HepG2 (cell line): ENCODE measurements at regions not wholly inside any gene's neighbourhood (a gene's known extent, or its start where the extent isn't known, plus 50 kb on each side); places are given as distances from the start of the nearest gene placed in this dataset.

Experiments used
- ATAC-seq: fragments of 200-7000 bp; cut with Tn5 transposase; 3 replicates; pipeline ENCODE4 v1.9.1; 2020; ENCODE audit warnings: mild to moderate bottlenecking, moderate library complexity
- BruUV-seq: library from RNA; stranded (reverse); fragments of 400-500 nt; replicated peaks from 2 replicates; lab custom pipeline; 2021; lab: Mats Ljungman, UMichigan
- CTCF ChIA-PET: fragments of 300-600 bp; formaldehyde crosslinking; extraction: SDS; loops from one replicate; lab custom pipeline; 2021; ENCODE audit warnings: low total read pairs, inconsistent platforms, low intra/inter-chr PET ratio; lab: Yijun Ruan, JAX
- POLR2A ChIA-PET: fragments of 350-600 bp; sonication (Branson Sonifier 250); formaldehyde crosslinking; loops from one replicate; lab custom pipeline; 2020; ENCODE audit warnings: antibody characterized with exemption, inconsistent platforms; lab: Yijun Ruan, JAX
- DNase-seq: peaks from one replicate; pipeline ENCODE4 v3.0.0-alpha.2; 2015; ENCODE audit warnings: low spot score
- FAIRE-seq: peaks from 3 replicates; lab custom pipeline; 2011; peaks lifted over from hg19 to GRCh38; lab: Jason Lieb, UNC
- H2AFZ ChIP-seq: one replicate; pipeline ENCODE4 v1.6.1; 2011; ENCODE audit warnings: low read length, inconsistent platforms
- H3K27ac ChIP-seq: fragments of 300-600 bp; 3 replicates; pipeline ENCODE4 v1.8.0; 2011; ENCODE audit warnings: mixed run types, mild to moderate bottlenecking, mixed read lengths, low read length, inconsistent platforms; ENCODE audit not compliant: insufficient read depth; ENCODE audit errors: extremely low read length
- H3K27me3 ChIP-seq, 2 experiments: fragments of 200-600 bp in 1 of 2; 2 replicates in 1 of 2; 3 replicates in 1 of 2; pipeline versions ENCODE4 v1.6.0 to v1.8.0; 2011; ENCODE audit warnings: low read length in 2 of 2, mild to moderate bottlenecking in 2 of 2, moderate library complexity in 2 of 2, inconsistent platforms in 1 of 2; ENCODE audit not compliant: insufficient read depth in 2 of 2, control insufficient read depth in 1 of 2
- H3K36me3 ChIP-seq, 2 experiments: fragments of 200-600 bp in 1 of 2; replicated peaks in 1 of 2; 2 replicates in 1 of 2; 3 replicates in 1 of 2; pipeline versions ENCODE4 v1.5.1 to v1.8.0; 2011; ENCODE audit warnings: low read length in 2 of 2, inconsistent platforms in 1 of 2; ENCODE audit not compliant: insufficient read depth in 2 of 2, control insufficient read depth in 1 of 2
- H3K4me1 ChIP-seq: 2 replicates; pipeline ENCODE4 v1.5.1; 2012; ENCODE audit warnings: low read length, inconsistent platforms; ENCODE audit not compliant: insufficient read depth
- H3K4me2 ChIP-seq: 2 replicates; pipeline ENCODE4 v1.6.0; 2011; ENCODE audit warnings: low read depth, low read length, inconsistent platforms
- H3K4me3 ChIP-seq, 3 experiments: fragments of 200-600 bp in 1 of 3; sonication (generic), shearing (Covaris generic) in 1 of 3; replicated peaks in 1 of 3; 2 replicates each; pipeline ENCODE4 v1.5.1; 2011 to 2016; ENCODE audit warnings: low read length in 3 of 3, inconsistent platforms in 2 of 3, low read depth in 2 of 3, mild to moderate bottlenecking in 2 of 3, control low read depth in 1 of 3, mixed read lengths in 1 of 3; ENCODE audit not compliant: insufficient read depth in 1 of 3
- H3K79me2 ChIP-seq: one replicate; pipeline ENCODE4 v1.6.1; 2011; ENCODE audit warnings: low read length, inconsistent platforms; ENCODE audit not compliant: insufficient read depth
- H3K9ac ChIP-seq: 2 replicates; pipeline ENCODE4 v1.6.0; 2011; ENCODE audit warnings: mild to moderate bottlenecking, low read depth, low read length, inconsistent platforms; ENCODE audit not compliant: insufficient read depth
- H3K9me3 ChIP-seq: 2 replicates; pipeline ENCODE4 v1.5.1; 2012; ENCODE audit warnings: mild to moderate bottlenecking, low read length
- H4K20me1 ChIP-seq: 2 replicates; pipeline ENCODE4 v1.6.0; 2011; ENCODE audit warnings: inconsistent platforms, mild to moderate bottlenecking, low read length, moderate library complexity; ENCODE audit not compliant: insufficient read depth
- KMT2B ChIP-seq: IDR thresholded peaks from 2 replicates; pipeline ENCODE4 v1.6.1; 2016; ENCODE audit warnings: missing genetic modification reagents, missing compliant biosample characterization
- ZNF124 ChIP-seq: sonication (generic); formaldehyde crosslinking; IDR thresholded peaks from 2 replicates; pipeline ENCODE4 v1.4.0; 2020; ENCODE audit warnings: missing genetic modification reagents
- ZNF235 ChIP-seq: sonication (generic); formaldehyde crosslinking; IDR thresholded peaks from 2 replicates; pipeline ENCODE4 v1.8.1; 2023; ENCODE audit warnings: mild to moderate bottlenecking, missing genetic modification reagents, borderline replicate concordance
- ZNF441 ChIP-seq: sonication (generic); formaldehyde crosslinking; IDR thresholded peaks from 2 replicates; pipeline ENCODE4 v1.7.0; 2021; ENCODE audit warnings: missing genetic modification reagents, borderline replicate concordance
- ZNF543 ChIP-seq: sonication (generic); formaldehyde crosslinking; IDR thresholded peaks from 2 replicates; pipeline ENCODE4 v1.4.0; 2020; ENCODE audit warnings: mild to moderate bottlenecking, missing genetic modification reagents
- in situ Hi-C: cut with HindIII; loops from 2 replicates; pipeline ENCODE4 v1.10.0; 2017; ENCODE audit warnings: low pct_unique_long_range_greater_than_20kb; ENCODE audit not compliant: extremely low pct_ligation_motif_present
- intact Hi-C: fragments of 100-400 bp; cut with micrococcal nuclease; formaldehyde crosslinking; loops from one replicate; pipeline ENCODE4 v1.10.0; 2022; ENCODE audit not compliant: unreplicated experiment

DNA sequence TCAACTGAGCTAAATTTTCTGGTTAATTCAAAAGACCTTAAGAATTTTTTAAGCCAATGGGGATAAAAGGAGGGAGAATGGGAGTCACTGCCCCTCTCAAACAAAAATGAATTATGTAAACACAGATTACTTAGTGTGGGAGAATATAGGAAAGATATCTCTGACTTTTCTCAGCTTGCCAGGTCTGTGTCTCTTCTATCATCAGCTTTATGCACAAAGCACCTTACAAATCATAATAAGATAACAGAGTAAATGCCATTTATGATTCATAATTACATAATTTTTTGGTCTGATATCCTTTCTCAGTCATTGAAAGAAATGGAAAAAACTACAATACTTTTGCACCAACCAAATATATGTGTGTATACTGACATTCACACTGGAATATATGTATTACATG is 604.6 kb upstream of the FAM241A start:
- no peak for FAIRE-seq
- CTCF ChIA-PET = no interaction called here
- H3K36me3 ChIP-seq = no peaks in the 10 kb centered on the region
- H3K27me3 ChIP-seq = no peaks in the 10 kb centered on the region
- no peak overlapping the region for H3K27ac ChIP-seq
- TF ChIP-seq KMT2B (CRISPR knock-in tag) = no peak
- TF ChIP-seq, all 625 proteins: peak for 0
- BruUV-seq = no TSS peak
- H3K4me2 ChIP-seq = no peak overlapping the region
- ATAC-seq (no peak), DNase-seq (no peak)
- no peaks in the 10 kb centered on the region for H4K20me1 ChIP-seq
- H3K9me3 ChIP-seq = no peaks in the 10 kb centered on the region
- H2AFZ ChIP-seq = no peak overlapping the region
- POLR2A ChIA-PET = no interaction called here
- H3K4me1 ChIP-seq = no peaks in the 10 kb centered on the region
- intact Hi-C loops (no loop called here), in situ Hi-C loops (no loop called here)
- H3K79me2 ChIP-seq = no peaks in the 10 kb centered on the region
- H3K9ac ChIP-seq = no peak overlapping the region
- H3K4me3 ChIP-seq = no peak overlapping the region

- Histone ChIP-seq H3K4me3 (no peak overlapping the region), H3K36me3 (no peaks in the 10 kb centered on the region), H2AFZ (no peak overlapping the region), H3K9me3 (no peaks in the 10 kb centered on the region), H3K79me2 (no peaks in the 10 kb centered on the region), H3K9ac (no peak overlapping the region), H3K27me3 (no peaks in the 10 kb centered on the region), H3K4me1 (no peaks in the 10 kb centered on the region), H3K4me2 (no peak overlapping the region), H3K27ac (no peak overlapping the region), H4K20me1 (no peaks in the 10 kb centered on the region)
- DNase-seq (no peak), ATAC-seq (no peak), FAIRE-seq (no peak)
- no TSS peak for BruUV-seq
- CTCF ChIA-PET = no interaction called here
- in situ Hi-C loops = no loop called here
- intact Hi-C loops = no loop called here
- POLR2A ChIA-PET = no interaction called here
- no peak for TF ChIP-seq ZNF235 (CRISPR knock-in tag)
- TF ChIP-seq ZNF543 (CRISPR knock-in tag) = no peak
- no peak for TF ChIP-seq ZNF441 (CRISPR knock-in tag)
- TF ChIP-seq ZNF124 (CRISPR knock-in tag) = no peak
Observed at GRCh38 chr4:111542056-111542455, 603.2 kb upstream of the FAM241A start.
